ENCODE measurements at regions not wholly inside any gene's neighbourhood (a gene's known extent, or its start where the extent isn't known, plus 50 kb on each side); places are given as distances from the start of the nearest gene placed in this dataset.

GRCh38 chr11:95349345-95349942 is 118.4 kb upstream of the SESN3 start (continued):
- TF ChIP-seq ELF4 (CRISPR knock-in tag; IDR thresholded peaks at IDR 0.05; ENCODE audit: low read depth) (no peak), KAT7 (CRISPR knock-in tag; IDR thresholded peaks at IDR 0.05; ENCODE audit: borderline replicate concordance) (no peak), E2F5 (CRISPR knock-in tag; IDR thresholded peaks at IDR 0.05) (no peak), JAZF1 (CRISPR knock-in tag; IDR thresholded peaks at IDR 0.05) (no peak), TP53 (CRISPR knock-in tag; IDR thresholded peaks at IDR 0.05) (no peak), PRDM15 (CRISPR knock-in tag; IDR thresholded peaks at IDR 0.05) (no peak), E2F1 (CRISPR knock-in tag; IDR thresholded peaks at IDR 0.05) (no peak), ZBTB43 (CRISPR knock-in tag; IDR thresholded peaks at IDR 0.05) (no peak), ZNF138 (CRISPR knock-in tag; conservative IDR thresholded peaks at IDR 0.05) (no peak), RORB (CRISPR knock-in tag; IDR thresholded peaks at IDR 0.05) (no peak), NR1H2 (CRISPR knock-in tag; IDR thresholded peaks at IDR 0.05) (no peak), SMAD4 (CRISPR knock-in tag; IDR thresholded peaks at IDR 0.05) (no peak), FOXK1 (CRISPR knock-in tag; IDR thresholded peaks at IDR 0.05) (no peak)

GRCh38 chr11:95346265-95346664 is 115.3 kb upstream of the SESN3 start:
- Mint-ChIP-seq H3K36me3 (peaks cover 15% of the 10 kb centered on the region), H3K27me3 (ENCODE audit: low read depth) (no peaks in the 10 kb centered on the region), H3K9me3 (peaks cover 21% of the 10 kb centered on the region), H3K4me3 (no peak overlapping the region), H3K4me1 (peaks cover 5% of the 10 kb centered on the region), H3K27ac (no peak overlapping the region)
- ATAC-seq = no peak
- no peak for DNase-seq (ENCODE audit: low spot score)
- ChIA-PET CTCF (interaction anchor here (1.0 kb wide), 1 partner anchor 194 kb away, joined by 3 read pairs; no protein-coding TSS in a partner anchor), POLR2A (interaction anchor here (1.0 kb wide), 1 partner anchor 15 kb away, joined by 4 read pairs; no protein-coding TSS in a partner anchor)
- TF ChIP-seq ETV6 (CRISPR knock-in tag; IDR thresholded peaks at IDR 0.05) = no peak
- no peak for TF ChIP-seq ATF1 (CRISPR knock-in tag; IDR thresholded peaks at IDR 0.05)
- TF ChIP-seq NR1H2 (CRISPR knock-in tag; IDR thresholded peaks at IDR 0.05) = no peak
- TF ChIP-seq AR (CRISPR knock-in tag; IDR thresholded peaks at IDR 0.05) = no peak
- no peak for TF ChIP-seq NR3C1 (CRISPR knock-in tag; conservative IDR thresholded peaks at IDR 0.05; ENCODE audit: low read depth)
- TF ChIP-seq CTCF (IDR thresholded peaks at IDR 0.05) = no peak
- no peak for TF ChIP-seq PRDM15 (CRISPR knock-in tag; IDR thresholded peaks at IDR 0.05)

All from WTC11 (cell line).